Thyroid gland (tissue), 4 donors: ENCODE measurements at regions not wholly inside any gene's neighbourhood (a gene's known extent, or its start where the extent isn't known, plus 50 kb on each side); places are given as distances from the start of the nearest gene placed in this dataset.

ENCODE experiments used
- DNase-seq, 2 donors: peaks; one replicate each; pipeline ENCODE4 v3.0.0-alpha.2; 2019
- H3K27ac ChIP-seq, 3 donors: fragments of 200-600 bp; sonication (generic); 1 replicate in 2 of 3; 2 replicates in 1 of 3; pipeline ENCODE4 v1.5.1; 2016 to 2019; ENCODE audit warnings: mild to moderate bottlenecking in 1 of 3, moderate library complexity in 1 of 3
- H3K27me3 ChIP-seq: fragments of 200-600 bp; sonication (generic); one replicate; pipeline ENCODE4 v1.5.1; 2019
- H3K36me3 ChIP-seq, 2 donors: fragments of 200-600 bp; sonication (generic); one replicate each; pipeline ENCODE4 v1.5.1; 2016 to 2019
- H3K4me1 ChIP-seq, 2 donors: fragments of 200-600 bp; sonication (generic); one replicate each; pipeline ENCODE4 v1.5.1; 2017 to 2019
- H3K4me3 ChIP-seq, 3 donors: fragments of 200-600 bp; sonication (generic); replicated peaks in 1 of 3; 1 replicate in 2 of 3; 2 replicates in 1 of 3; pipeline ENCODE4 v1.5.1; 2016; ENCODE audit warnings: mild to moderate bottlenecking in 1 of 3
- H3K9me3 ChIP-seq: fragments of 200-600 bp; sonication (generic); one replicate; pipeline ENCODE4 v1.5.1; 2017
- CTCF ChIP-seq, 6 experiments: fragments of 200-600 bp in 3 of 6; fragments of 450-650 bp in 3 of 6; sonication (generic) in 3 of 6; IDR thresholded peaks; one replicate each; pipeline ENCODE4 v1.5.1; 2016 to 2019; ENCODE audit warnings: antibody characterized with exemption in 6 of 6, mild to moderate bottlenecking in 2 of 6, inconsistent platforms in 1 of 6, moderate library complexity in 1 of 6
- POLR2A ChIP-seq, 2 donors: fragments of 450-650 bp; IDR thresholded peaks; one replicate each; pipeline ENCODE4 v1.6.1; 2017; ENCODE audit warnings: antibody characterized with exemption in 2 of 2, mild to moderate bottlenecking in 2 of 2, moderate library complexity in 1 of 2
- WGBS, 2 donors: methylation state at CpG; one replicate each; pipeline ENCODE4 v1.1.5; 2017; 5-methylcytosine and 5-hydroxymethylcytosine counted together
- intact Hi-C: fragments of 100-400 bp; cut with DNase I; formaldehyde crosslinking; loops from one replicate; pipeline ENCODE4 v1.15.1; 2023

- 90 to 97% methylated on average over 5 to 6 of the region's 6 CpGs for WGBS, 2 donors
- H3K4me3 ChIP-seq: no peak overlapping the region
- TF ChIP-seq CTCF (IDR thresholded peaks at IDR 0.05): no peak
- no peak for TF ChIP-seq POLR2A (IDR thresholded peaks at IDR 0.05)
- intact Hi-C loops: no loop called here
- H3K27me3 ChIP-seq: no peaks in the 10 kb centered on the region
- H3K27ac ChIP-seq: no peak overlapping the region
- no peaks in the 10 kb centered on the region for H3K4me1 ChIP-seq
- H3K9me3 ChIP-seq: no peaks in the 10 kb centered on the region
- H3K36me3 ChIP-seq: no peaks in the 10 kb centered on the region
- DNase-seq: no peak
Observed at GRCh38 chrX:42220083-42220482, 296.7 kb upstream of the CASK start.

GRCh38 chrX:42219231-42219630 is 295.9 kb upstream of the CASK start:
- no peaks in the 10 kb centered on the region for H3K27me3 ChIP-seq
- no peaks in the 10 kb centered on the region for H3K9me3 ChIP-seq
- no peak for DNase-seq
- TF ChIP-seq POLR2A (IDR thresholded peaks at IDR 0.05): no peak
- no peak for TF ChIP-seq CTCF (IDR thresholded peaks at IDR 0.05)
- H3K36me3 ChIP-seq: no peaks in the 10 kb centered on the region
- no peak overlapping the region for H3K4me3 ChIP-seq
- H3K27ac ChIP-seq: no peak overlapping the region
- intact Hi-C loops: no loop called here
- H3K4me1 ChIP-seq: no peaks in the 10 kb centered on the region

- WGBS, 2 donors: 67 to 83% methylated on average over 1 of the region's 1 CpG
- no peak overlapping the region for H3K4me3 ChIP-seq
- H3K4me1 ChIP-seq: no peaks in the 10 kb centered on the region
- intact Hi-C loops: no loop called here
- H3K36me3 ChIP-seq: no peaks in the 10 kb centered on the region
- DNase-seq: no peak
- H3K9me3 ChIP-seq: no peaks in the 10 kb centered on the region
- H3K27me3 ChIP-seq: no peaks in the 10 kb centered on the region
- H3K27ac ChIP-seq: no peak overlapping the region
- no peak for TF ChIP-seq POLR2A (IDR thresholded peaks at IDR 0.05)
- no peak for TF ChIP-seq CTCF (IDR thresholded peaks at IDR 0.05)
Observed at GRCh38 chrX:42195506-42195905, 272.2 kb upstream of the CASK start.

- TF ChIP-seq CTCF (IDR thresholded peaks at IDR 0.05): no peak
- TF ChIP-seq POLR2A (IDR thresholded peaks at IDR 0.05): no peak
- intact Hi-C loops: no loop called here
- no peak overlapping the region for H3K27ac ChIP-seq
Observed at GRCh38 chrX:42189576-42189975, 266.2 kb upstream of the CASK start.

DNA sequence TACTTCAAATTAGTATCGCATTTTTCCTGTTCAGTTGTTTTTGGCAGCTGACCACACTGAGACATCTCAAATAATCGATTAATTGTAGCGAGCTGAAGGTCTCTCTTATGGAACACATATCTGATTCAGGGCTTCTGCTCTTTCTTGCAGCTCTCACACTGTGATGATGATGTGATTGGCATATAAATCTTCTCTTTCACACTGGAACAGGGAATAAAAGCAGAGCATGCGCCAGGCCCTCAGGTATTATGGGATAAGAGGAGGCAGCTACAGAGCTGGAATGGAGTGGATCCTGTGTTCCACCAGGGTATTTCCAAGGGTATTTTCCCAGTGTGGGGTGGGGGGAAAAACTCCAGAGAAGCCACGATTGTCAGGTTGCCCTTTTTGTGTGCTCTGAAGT is 265.4 kb upstream of the CASK start:
- 52 to 74% methylated on average over 5 of the region's 5 CpGs for WGBS, 2 donors
- DNase-seq: peak in 1 of 2 donors; percentile 4
- no peaks in the 10 kb centered on the region for H3K27me3 ChIP-seq
- no peaks in the 10 kb centered on the region for H3K4me1 ChIP-seq
- H3K9me3 ChIP-seq: no peaks in the 10 kb centered on the region
- H3K27ac ChIP-seq: no peak overlapping the region
- intact Hi-C loops: no loop called here
- no peaks in the 10 kb centered on the region for H3K36me3 ChIP-seq
- TF ChIP-seq POLR2A (IDR thresholded peaks at IDR 0.05) (no peak), CTCF (IDR thresholded peaks at IDR 0.05) (no peak)
- no peak overlapping the region for H3K4me3 ChIP-seq

More at GRCh38 chrX:42189576-42189975, 266.2 kb upstream of the CASK start:
- Histone ChIP-seq H3K36me3 (no peaks in the 10 kb centered on the region), H3K9me3 (no peaks in the 10 kb centered on the region), H3K4me3 (no peak overlapping the region), H3K27me3 (no peaks in the 10 kb centered on the region), H3K4me1 (no peaks in the 10 kb centered on the region)
- peak; percentile 66 to 69 for DNase-seq
- WGBS, 2 donors: 33 to 51% methylated on average over 4 of the region's 4 CpGs
